WTC11 (cell line): ENCODE measurements at regions not wholly inside any gene's neighbourhood (a gene's known extent, or its start where the extent isn't known, plus 50 kb on each side); places are given as distances from the start of the nearest gene placed in this dataset.

Experiments used
- GABPB1 ChIP-seq: sonication (generic); formaldehyde crosslinking; IDR thresholded peaks from 2 replicates; pipeline ENCODE4 v1.8.1; 2023; ENCODE audit warnings: mild to moderate bottlenecking, missing genetic modification reagents
- NR2C2 ChIP-seq: sonication (generic); formaldehyde crosslinking; IDR thresholded peaks from 2 replicates; pipeline ENCODE4 v1.8.0; 2022; ENCODE audit warnings: mild to moderate bottlenecking, missing genetic modification reagents
- RELA ChIP-seq: sonication (generic); formaldehyde crosslinking; IDR thresholded peaks from 2 replicates; pipeline ENCODE4 v1.8.1; 2022; ENCODE audit warnings: missing genetic modification reagents, mild to moderate bottlenecking, borderline replicate concordance
- TEAD1 ChIP-seq: sonication (generic); formaldehyde crosslinking; IDR thresholded peaks from 2 replicates; pipeline ENCODE4 v1.8.0; 2022; ENCODE audit warnings: mild to moderate bottlenecking, missing genetic modification reagents
- TEAD4 ChIP-seq: sonication (generic); formaldehyde crosslinking; IDR thresholded peaks from 2 replicates; pipeline ENCODE4 v1.8.0; 2022; ENCODE audit warnings: mild to moderate bottlenecking, missing genetic modification reagents
- TF ChIP-seq, protein P1 (sequence below): fragments of 200-600 bp; IDR thresholded peaks from 2 replicates; pipeline ENCODE4 v1.8.0; 2022; ENCODE audit warnings: antibody characterized with exemption
- TF ChIP-seq, protein P2 (sequence below): sonication (generic); formaldehyde crosslinking; conservative IDR thresholded peaks from 2 replicates; pipeline ENCODE4 v1.8.1; 2022; ENCODE audit warnings: mild to moderate bottlenecking, missing genetic modification reagents
- TF ChIP-seq, protein P3 (sequence below): sonication (generic); formaldehyde crosslinking; IDR thresholded peaks from 2 replicates; pipeline ENCODE4 v1.8.0; 2022; ENCODE audit warnings: mild to moderate bottlenecking, missing genetic modification reagents
- TF ChIP-seq, protein P4 (sequence below): fragments of 250-450 bp; sonication (Bioruptor Pico); IDR thresholded peaks from 2 replicates; pipeline ENCODE4 v1.9.0; 2021; ENCODE audit warnings: mild to moderate bottlenecking
- TF ChIP-seq, protein P5 (sequence below): sonication (generic); formaldehyde crosslinking; IDR thresholded peaks from 2 replicates; pipeline ENCODE4 v1.8.1; 2023; ENCODE audit warnings: mild to moderate bottlenecking, missing genetic modification reagents, moderate library complexity

DNA sequence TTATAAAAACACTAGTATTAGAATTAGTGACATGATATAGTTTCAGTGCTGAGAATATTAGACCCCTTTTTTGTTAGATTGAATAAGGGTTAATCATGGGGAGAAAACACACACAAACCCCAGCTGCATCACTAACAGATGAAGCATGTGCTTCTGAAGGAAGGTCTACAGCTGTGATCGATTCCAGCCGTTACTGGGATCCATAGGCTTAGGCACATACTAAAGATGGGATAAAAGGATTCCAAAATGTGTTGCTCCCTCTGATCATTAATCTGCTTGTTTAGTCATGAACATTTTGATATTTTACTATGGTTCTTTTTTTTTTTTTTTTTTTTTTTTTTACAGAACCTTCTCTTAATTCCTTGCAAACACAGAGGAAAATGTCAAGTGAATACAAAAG is 1591.3 kb downstream of the EFNB2 start:
- no peak for TF ChIP-seq GABPB1 (CRISPR knock-in tag)
- TF ChIP-seq, protein P1, sequence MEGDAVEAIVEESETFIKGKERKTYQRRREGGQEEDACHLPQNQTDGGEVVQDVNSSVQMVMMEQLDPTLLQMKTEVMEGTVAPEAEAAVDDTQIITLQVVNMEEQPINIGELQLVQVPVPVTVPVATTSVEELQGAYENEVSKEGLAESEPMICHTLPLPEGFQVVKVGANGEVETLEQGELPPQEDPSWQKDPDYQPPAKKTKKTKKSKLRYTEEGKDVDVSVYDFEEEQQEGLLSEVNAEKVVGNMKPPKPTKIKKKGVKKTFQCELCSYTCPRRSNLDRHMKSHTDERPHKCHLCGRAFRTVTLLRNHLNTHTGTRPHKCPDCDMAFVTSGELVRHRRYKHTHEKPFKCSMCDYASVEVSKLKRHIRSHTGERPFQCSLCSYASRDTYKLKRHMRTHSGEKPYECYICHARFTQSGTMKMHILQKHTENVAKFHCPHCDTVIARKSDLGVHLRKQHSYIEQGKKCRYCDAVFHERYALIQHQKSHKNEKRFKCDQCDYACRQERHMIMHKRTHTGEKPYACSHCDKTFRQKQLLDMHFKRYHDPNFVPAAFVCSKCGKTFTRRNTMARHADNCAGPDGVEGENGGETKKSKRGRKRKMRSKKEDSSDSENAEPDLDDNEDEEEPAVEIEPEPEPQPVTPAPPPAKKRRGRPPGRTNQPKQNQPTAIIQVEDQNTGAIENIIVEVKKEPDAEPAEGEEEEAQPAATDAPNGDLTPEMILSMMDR = no peak
- TF ChIP-seq, protein P2, sequence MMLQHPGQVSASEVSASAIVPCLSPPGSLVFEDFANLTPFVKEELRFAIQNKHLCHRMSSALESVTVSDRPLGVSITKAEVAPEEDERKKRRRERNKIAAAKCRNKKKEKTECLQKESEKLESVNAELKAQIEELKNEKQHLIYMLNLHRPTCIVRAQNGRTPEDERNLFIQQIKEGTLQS = no peak
- no peak for TF ChIP-seq TEAD1
- no peak for TF ChIP-seq TEAD4 (CRISPR knock-in tag)
- TF ChIP-seq, protein P3, sequence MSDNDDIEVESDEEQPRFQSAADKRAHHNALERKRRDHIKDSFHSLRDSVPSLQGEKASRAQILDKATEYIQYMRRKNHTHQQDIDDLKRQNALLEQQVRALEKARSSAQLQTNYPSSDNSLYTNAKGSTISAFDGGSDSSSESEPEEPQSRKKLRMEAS (CRISPR knock-in tag) = no peak
- TF ChIP-seq, protein P4, sequence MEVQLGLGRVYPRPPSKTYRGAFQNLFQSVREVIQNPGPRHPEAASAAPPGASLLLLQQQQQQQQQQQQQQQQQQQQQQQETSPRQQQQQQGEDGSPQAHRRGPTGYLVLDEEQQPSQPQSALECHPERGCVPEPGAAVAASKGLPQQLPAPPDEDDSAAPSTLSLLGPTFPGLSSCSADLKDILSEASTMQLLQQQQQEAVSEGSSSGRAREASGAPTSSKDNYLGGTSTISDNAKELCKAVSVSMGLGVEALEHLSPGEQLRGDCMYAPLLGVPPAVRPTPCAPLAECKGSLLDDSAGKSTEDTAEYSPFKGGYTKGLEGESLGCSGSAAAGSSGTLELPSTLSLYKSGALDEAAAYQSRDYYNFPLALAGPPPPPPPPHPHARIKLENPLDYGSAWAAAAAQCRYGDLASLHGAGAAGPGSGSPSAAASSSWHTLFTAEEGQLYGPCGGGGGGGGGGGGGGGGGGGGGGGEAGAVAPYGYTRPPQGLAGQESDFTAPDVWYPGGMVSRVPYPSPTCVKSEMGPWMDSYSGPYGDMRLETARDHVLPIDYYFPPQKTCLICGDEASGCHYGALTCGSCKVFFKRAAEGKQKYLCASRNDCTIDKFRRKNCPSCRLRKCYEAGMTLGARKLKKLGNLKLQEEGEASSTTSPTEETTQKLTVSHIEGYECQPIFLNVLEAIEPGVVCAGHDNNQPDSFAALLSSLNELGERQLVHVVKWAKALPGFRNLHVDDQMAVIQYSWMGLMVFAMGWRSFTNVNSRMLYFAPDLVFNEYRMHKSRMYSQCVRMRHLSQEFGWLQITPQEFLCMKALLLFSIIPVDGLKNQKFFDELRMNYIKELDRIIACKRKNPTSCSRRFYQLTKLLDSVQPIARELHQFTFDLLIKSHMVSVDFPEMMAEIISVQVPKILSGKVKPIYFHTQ (CRISPR knock-in tag) = no peak
- TF ChIP-seq, protein P5, sequence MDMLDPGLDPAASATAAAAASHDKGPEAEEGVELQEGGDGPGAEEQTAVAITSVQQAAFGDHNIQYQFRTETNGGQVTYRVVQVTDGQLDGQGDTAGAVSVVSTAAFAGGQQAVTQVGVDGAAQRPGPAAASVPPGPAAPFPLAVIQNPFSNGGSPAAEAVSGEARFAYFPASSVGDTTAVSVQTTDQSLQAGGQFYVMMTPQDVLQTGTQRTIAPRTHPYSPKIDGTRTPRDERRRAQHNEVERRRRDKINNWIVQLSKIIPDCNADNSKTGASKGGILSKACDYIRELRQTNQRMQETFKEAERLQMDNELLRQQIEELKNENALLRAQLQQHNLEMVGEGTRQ (CRISPR knock-in tag) = no peak
- no peak for TF ChIP-seq RELA (CRISPR knock-in tag)
- no peak for TF ChIP-seq NR2C2 (CRISPR knock-in tag)
